ENCODE measurements at regions not wholly inside any gene's neighbourhood (a gene's known extent, or its start where the extent isn't known, plus 50 kb on each side); places are given as distances from the start of the nearest gene placed in this dataset.

GRCh38 chr21:37982496-37983318 lies 66.5 kb upstream of the KCNJ6 start:
- Histone ChIP-seq H3K9me3 (no peaks in the 10 kb centered on the region), H3K27me3 (no peaks in the 10 kb centered on the region), H3K36me3 (no peaks in the 10 kb centered on the region), H3K27ac (no peak overlapping the region), H3K4me1 (no peaks in the 10 kb centered on the region), H3K4me3 (no peak overlapping the region)
- WGBS, 2 donors = 63 to 75% methylated on average over 2 of the region's 2 CpGs
- TF ChIP-seq POLR2A (IDR thresholded peaks at IDR 0.05) = no peak
- no peak for TF ChIP-seq EP300 (IDR thresholded peaks at IDR 0.05)
- TF ChIP-seq, protein P1, sequence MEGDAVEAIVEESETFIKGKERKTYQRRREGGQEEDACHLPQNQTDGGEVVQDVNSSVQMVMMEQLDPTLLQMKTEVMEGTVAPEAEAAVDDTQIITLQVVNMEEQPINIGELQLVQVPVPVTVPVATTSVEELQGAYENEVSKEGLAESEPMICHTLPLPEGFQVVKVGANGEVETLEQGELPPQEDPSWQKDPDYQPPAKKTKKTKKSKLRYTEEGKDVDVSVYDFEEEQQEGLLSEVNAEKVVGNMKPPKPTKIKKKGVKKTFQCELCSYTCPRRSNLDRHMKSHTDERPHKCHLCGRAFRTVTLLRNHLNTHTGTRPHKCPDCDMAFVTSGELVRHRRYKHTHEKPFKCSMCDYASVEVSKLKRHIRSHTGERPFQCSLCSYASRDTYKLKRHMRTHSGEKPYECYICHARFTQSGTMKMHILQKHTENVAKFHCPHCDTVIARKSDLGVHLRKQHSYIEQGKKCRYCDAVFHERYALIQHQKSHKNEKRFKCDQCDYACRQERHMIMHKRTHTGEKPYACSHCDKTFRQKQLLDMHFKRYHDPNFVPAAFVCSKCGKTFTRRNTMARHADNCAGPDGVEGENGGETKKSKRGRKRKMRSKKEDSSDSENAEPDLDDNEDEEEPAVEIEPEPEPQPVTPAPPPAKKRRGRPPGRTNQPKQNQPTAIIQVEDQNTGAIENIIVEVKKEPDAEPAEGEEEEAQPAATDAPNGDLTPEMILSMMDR (IDR thresholded peaks at IDR 0.05) = no peak
- DNase-seq (ENCODE audit: low spot score in 2 of 2) = no peak

DNA sequence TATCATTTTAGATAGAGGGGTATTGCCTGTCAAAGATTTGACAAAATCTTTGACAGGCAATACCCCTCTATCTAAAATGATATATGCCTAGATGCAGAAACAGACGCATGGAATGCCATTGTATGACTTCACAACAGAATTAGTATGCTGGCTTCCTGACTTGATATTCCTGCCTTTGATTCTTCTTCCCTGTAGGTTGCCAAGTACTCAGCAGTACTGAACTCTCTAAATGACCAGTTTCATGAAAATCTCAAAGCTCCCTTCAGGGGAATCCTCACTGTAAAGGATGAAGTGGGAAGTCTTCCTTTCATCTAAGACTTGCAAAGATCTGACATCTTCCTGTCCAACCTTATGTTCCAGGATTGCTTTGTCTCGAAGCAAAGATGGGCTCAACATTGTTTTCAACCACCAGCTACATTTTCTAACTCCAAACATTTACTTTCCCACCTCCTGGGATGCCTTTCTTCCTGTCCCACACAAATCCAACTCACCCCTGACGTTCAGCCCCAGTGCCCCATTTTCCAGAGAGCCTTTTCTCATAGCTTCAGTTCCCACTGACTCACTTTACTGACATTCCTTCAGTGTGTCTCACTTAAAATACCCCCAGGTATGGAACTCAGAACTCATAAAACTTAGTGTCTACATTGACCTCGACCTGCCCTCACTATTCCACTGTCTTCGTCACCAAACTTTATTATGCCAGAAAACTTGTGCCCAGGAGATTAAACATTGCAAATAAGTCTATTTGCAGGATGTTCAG lies 67.3 kb upstream of the KCNJ6 start:
- Histone ChIP-seq H3K9me3 (no peaks in the 10 kb centered on the region), H3K27me3 (no peaks in the 10 kb centered on the region), H3K4me3 (no peak overlapping the region), H3K4me1 (no peaks in the 10 kb centered on the region), H3K27ac (no peak overlapping the region), H3K36me3 (no peaks in the 10 kb centered on the region)
- no peak for DNase-seq (ENCODE audit: low spot score in 2 of 2)
- TF ChIP-seq EP300 (IDR thresholded peaks at IDR 0.05) (no peak), POLR2A (IDR thresholded peaks at IDR 0.05) (no peak)
- TF ChIP-seq, protein P1 (IDR thresholded peaks at IDR 0.05) = no peak
- WGBS, 2 donors = 54 to 63% methylated on average over 5 of the region's 5 CpGs

- H3K9me3 ChIP-seq = no peaks in the 10 kb centered on the region
- WGBS, 2 donors = 82 to 85% methylated on average over 2 of the region's 2 CpGs
- H3K4me1 ChIP-seq = no peaks in the 10 kb centered on the region
- H3K4me3 ChIP-seq = no peak overlapping the region
- no peaks in the 10 kb centered on the region for H3K27me3 ChIP-seq
- H3K27ac ChIP-seq = no peak overlapping the region
- TF ChIP-seq, protein P1 (IDR thresholded peaks at IDR 0.05) = no peak
- TF ChIP-seq EP300 (IDR thresholded peaks at IDR 0.05) (no peak), POLR2A (IDR thresholded peaks at IDR 0.05) (no peak)
- DNase-seq (ENCODE audit: low spot score in 2 of 2) = no peak
- no peaks in the 10 kb centered on the region for H3K36me3 ChIP-seq
Observed at GRCh38 chr21:37984416-37984815, 68.2 kb upstream of the KCNJ6 start.

GRCh38 chr21:37986000-37986399 lies 69.7 kb upstream of the KCNJ6 start:
- Histone ChIP-seq H3K4me3 (no peak overlapping the region), H3K9me3 (no peaks in the 10 kb centered on the region), H3K27me3 (no peaks in the 10 kb centered on the region), H3K4me1 (no peaks in the 10 kb centered on the region), H3K36me3 (no peaks in the 10 kb centered on the region), H3K27ac (no peak overlapping the region)
- TF ChIP-seq, protein P1 (IDR thresholded peaks at IDR 0.05) = no peak
- TF ChIP-seq EP300 (IDR thresholded peaks at IDR 0.05) (no peak), POLR2A (IDR thresholded peaks at IDR 0.05) (no peak)
- 80 to 83% methylated on average over 3 of the region's 3 CpGs for WGBS, 2 donors
- no peak for DNase-seq (ENCODE audit: low spot score in 2 of 2)
